HG02943 (cell line): ENCODE measurements at regions not wholly inside any gene's neighbourhood (a gene's known extent, or its start where the extent isn't known, plus 50 kb on each side); places are given as distances from the start of the nearest gene placed in this dataset.
"Not testable (repeated sequence)": the region's sequence is repeated elsewhere in the genome, so short reads cannot be mapped to it uniquely, and the experiment has no call there.

Experiments
- ATAC-seq: cut with Tn5 transposase; IDR thresholded peaks from one replicate; pipeline ENCODE4 v1.9.1; 2021; ENCODE audit warnings: mild to moderate bottlenecking, low read depth, moderate library complexity; ENCODE audit not compliant: unreplicated experiment

- ATAC-seq: no peak
Observed at GRCh38 chr4:84381759-84382158, 117.3 kb downstream of the NKX6-1 start.

- ATAC-seq: no peak
Observed at GRCh38 chr4:84379917-84380641, 119.0 kb downstream of the NKX6-1 start.

- ATAC-seq: no peak
Observed at GRCh38 chr4:84378983-84379382, 120.1 kb downstream of the NKX6-1 start.

- ATAC-seq: no peak
Observed at GRCh38 chr4:84378356-84378755, 120.7 kb downstream of the NKX6-1 start.

GRCh38 chr4:84366907-84367306 is 132.2 kb downstream of the NKX6-1 start:
- ATAC-seq: no peak

GRCh38 chr4:84366161-84366560 is 132.9 kb downstream of the NKX6-1 start:
- ATAC-seq: no peak

- ATAC-seq: no peak
Observed at GRCh38 chr4:84362896-84363655, 136.0 kb downstream of the NKX6-1 start.

- no peak for ATAC-seq
Observed at GRCh38 chr4:84342161-84342560, 156.9 kb downstream of the NKX6-1 start.

- no peak for ATAC-seq
Observed at GRCh38 chr4:84341559-84341958, 157.5 kb downstream of the NKX6-1 start.

- ATAC-seq: no peak
Observed at GRCh38 chr4:84338367-84338766, 160.7 kb downstream of the NKX6-1 start.

- no peak for ATAC-seq
Observed at GRCh38 chr4:84336964-84337705, 162.0 kb downstream of the NKX6-1 start.

- ATAC-seq: no peak
Observed at GRCh38 chr4:84327526-84327925, 171.6 kb downstream of the NKX6-1 start.

- ATAC-seq: no peak
Observed at GRCh38 chr4:84325625-84326024, 173.5 kb downstream of the NKX6-1 start.

- ATAC-seq: no peak
Observed at GRCh38 chr4:84324303-84325245, 174.5 kb downstream of the NKX6-1 start.

GRCh38 chr4:84319124-84319523 is 180.0 kb downstream of the NKX6-1 start:
- no peak for ATAC-seq

GRCh38 chr4:84317513-84317912 is 181.6 kb downstream of the NKX6-1 start:
- no peak for ATAC-seq

GRCh38 chr4:84312426-84313012 is 186.6 kb downstream of the NKX6-1 start:
- ATAC-seq: no peak

GRCh38 chr4:84309191-84309590 is 189.9 kb downstream of the NKX6-1 start:
- ATAC-seq: no peak

- not testable (repeated sequence) for ATAC-seq
Observed at GRCh38 chr4:84298719-84299254, 200.3 kb downstream of the NKX6-1 start.
